GM12878 (cell line): ENCODE measurements at regions not wholly inside any gene's neighbourhood (a gene's known extent, or its start where the extent isn't known, plus 50 kb on each side); places are given as distances from the start of the nearest gene placed in this dataset.

ENCODE experiments used
- ATAC-seq: fragments of 200-7000 bp; cut with Tn5 transposase; 3 replicates; pipeline ENCODE4 v1.9.1; 2020; ENCODE audit warnings: mild to moderate bottlenecking, moderate library complexity
- BruUV-seq: library from RNA; stranded (reverse); fragments of 400-500 nt; replicated peaks from 2 replicates; lab custom pipeline; 2021; lab: Mats Ljungman, UMichigan
- CTCF ChIA-PET: fragments of 300-600 bp; sonication (Branson Sonifier 250); formaldehyde crosslinking; extraction: SDS; loops from one replicate; lab custom pipeline; 2021; ENCODE audit warnings: inconsistent platforms; lab: Yijun Ruan, JAX
- POLR2A ChIA-PET: fragments of 350-600 bp; formaldehyde crosslinking; extraction: SDS; loops from one replicate; lab custom pipeline; 2021; ENCODE audit warnings: inconsistent platforms; lab: Charles Lee
- RAD21 ChIA-PET: fragments of 300-600 bp; sonication (Branson Sonifier 250); formaldehyde crosslinking; loops from one replicate; lab custom pipeline; 2023; ENCODE audit warnings: antibody characterized with exemption; ENCODE audit not compliant: unreplicated experiment; lab: Charles Lee
- SMC1A ChIA-PET: fragments of 300-600 bp; sonication (Branson Sonifier 250); formaldehyde crosslinking; loops from one replicate; lab custom pipeline; 2023; ENCODE audit not compliant: unreplicated experiment, uncharacterized antibody; lab: Charles Lee
- DNase-seq: peaks from one replicate; pipeline ENCODE4 v3.0.0-alpha.2; 2011; ENCODE audit warnings: low read depth, low spot score
- FAIRE-seq: peaks from 3 replicates; lab custom pipeline; 2011; peaks lifted over from hg19 to GRCh38; lab: Jason Lieb, UNC
- H2AFZ ChIP-seq: 2 replicates; pipeline ENCODE4 v1.6.0; 2011; ENCODE audit warnings: low read depth, low read length, control low read depth; ENCODE audit not compliant: control insufficient read depth
- H3K27ac ChIP-seq: 2 replicates; pipeline ENCODE4 v1.5.1; 2011; ENCODE audit warnings: control low read depth; ENCODE audit not compliant: control insufficient read depth, insufficient read depth
- H3K27me3 ChIP-seq, 2 experiments: replicated peaks in 1 of 2; 2 replicates each; pipeline versions ENCODE4 v1.6.0 to v1.6.1; 2011; ENCODE audit warnings: low read length in 1 of 2; ENCODE audit not compliant: control insufficient read depth in 2 of 2, insufficient read depth in 2 of 2
- H3K36me3 ChIP-seq, 2 experiments: 2 replicates each; pipeline ENCODE4 v1.5.1; 2011; ENCODE audit warnings: low read length in 1 of 2; ENCODE audit not compliant: control insufficient read depth in 2 of 2, insufficient read depth in 2 of 2
- H3K4me1 ChIP-seq: 2 replicates; pipeline ENCODE4 v1.6.1; 2011; ENCODE audit warnings: mild to moderate bottlenecking, low read length, moderate library complexity, mixed read lengths; ENCODE audit not compliant: control insufficient read depth, insufficient read depth
- H3K4me2 ChIP-seq: 2 replicates; pipeline ENCODE4 v1.6.0; 2011; ENCODE audit warnings: control low read depth; ENCODE audit not compliant: control insufficient read depth, insufficient read depth
- H3K4me3 ChIP-seq: fragments of 200-600 bp; sonication (generic); 2 replicates; pipeline ENCODE4 v1.5.1; 2016
- H3K79me2 ChIP-seq: 2 replicates; pipeline ENCODE4 v1.6.0; 2011; ENCODE audit warnings: low read length; ENCODE audit not compliant: control insufficient read depth, insufficient read depth
- H3K9ac ChIP-seq: 2 replicates; pipeline ENCODE4 v1.8.0; 2011; ENCODE audit warnings: low read length, control low read depth, mixed read lengths; ENCODE audit not compliant: control insufficient read depth, insufficient read depth
- H3K9me3 ChIP-seq: replicated peaks from 3 replicates; pipeline ENCODE4 v1.5.1; 2011; ENCODE audit warnings: mild to moderate bottlenecking, low read length; ENCODE audit not compliant: control insufficient read depth, insufficient read depth
- H4K20me1 ChIP-seq: 2 replicates; pipeline ENCODE4 v1.6.0; 2011; ENCODE audit not compliant: control insufficient read depth, insufficient read depth
- CBX3 ChIP-seq: fragments of 200-600 bp; sonication (generic); IDR thresholded peaks from 2 replicates; pipeline ENCODE4 v1.6.1; 2016; ENCODE audit warnings: low read depth, borderline replicate concordance
- CTCF ChIP-seq, 3 experiments: IDR thresholded peaks in 2 of 3; conservative IDR thresholded peaks in 1 of 3; 2 replicates each; pipeline ENCODE4 v1.5.1; 2011; ENCODE audit warnings: low read depth in 3 of 3, low read length in 3 of 3, mild to moderate bottlenecking in 3 of 3, control low read depth in 2 of 3, moderate library complexity in 2 of 3, inconsistent platforms in 1 of 3, mixed read lengths in 1 of 3; ENCODE audit not compliant: control insufficient read depth in 2 of 3, insufficient read depth in 1 of 3; ENCODE audit errors: extremely low read depth in 1 of 3
- EP300 ChIP-seq, 2 experiments: fragments of 150-350 bp in 1 of 2; IDR thresholded peaks; 2 replicates each; pipeline ENCODE4 v1.6.1; 2011 to 2012; ENCODE audit warnings: low read depth in 2 of 2, low read length in 2 of 2, borderline replicate concordance in 1 of 2, improper control_type of control experiment in 1 of 2, inconsistent platforms in 1 of 2; ENCODE audit not compliant: control insufficient read depth in 1 of 2
- IRF4 ChIP-seq: IDR thresholded peaks from 2 replicates; pipeline ENCODE4 v1.6.1; 2011; ENCODE audit warnings: low read depth, low read length
- MEF2A ChIP-seq: IDR thresholded peaks from 2 replicates; pipeline ENCODE4 v1.6.1; 2011; ENCODE audit warnings: low read depth, mild to moderate bottlenecking, low read length, moderate library complexity; ENCODE audit not compliant: insufficient read depth
- NBN ChIP-seq: fragments of 450-650 bp; IDR thresholded peaks from 2 replicates; pipeline ENCODE4 v1.6.1; 2016
- RAD21 ChIP-seq: IDR thresholded peaks from 2 replicates; pipeline ENCODE4 v1.6.1; 2011; ENCODE audit warnings: mild to moderate bottlenecking, low read depth, low read length, moderate library complexity; ENCODE audit not compliant: insufficient read depth
- RB1 ChIP-seq: fragments of 450-650 bp; formaldehyde crosslinking; IDR thresholded peaks from 2 replicates; pipeline ENCODE4 v1.6.1; 2017; ENCODE audit warnings: mild to moderate bottlenecking, borderline replicate concordance
- RBBP5 ChIP-seq: fragments of 200-600 bp; sonication (generic); conservative IDR thresholded peaks from 2 replicates; pipeline ENCODE4 v1.6.1; 2016
- SMC3 ChIP-seq: IDR thresholded peaks from 2 replicates; pipeline ENCODE4 v1.6.1; 2011; ENCODE audit warnings: low read length, improper control_type of control experiment, borderline replicate concordance
- SUZ12 ChIP-seq: fragments of 200-600 bp; sonication (generic); IDR thresholded peaks from one replicate; pipeline ENCODE4 v1.6.1; 2018; ENCODE audit warnings: antibody characterized with exemption, mild to moderate bottlenecking; ENCODE audit not compliant: unreplicated experiment
- WRNIP1 ChIP-seq: IDR thresholded peaks from 2 replicates; pipeline ENCODE4 v1.6.1; 2011; ENCODE audit warnings: low read depth, low read length, improper control_type of control experiment, borderline replicate concordance
- YY1 ChIP-seq: IDR thresholded peaks from 2 replicates; pipeline ENCODE4 v1.6.1; 2011; ENCODE audit warnings: low read depth, mild to moderate bottlenecking, low read length
- WGBS: methylation state at CpG from one replicate; pipeline ENCODE4 v1.1.6; 2016; ENCODE audit warnings: low lambda C conversion rate; ENCODE audit not compliant: insufficient replicate concordance, insufficient coverage; ENCODE audit errors: missing lambda C conversion rate; 5-methylcytosine and 5-hydroxymethylcytosine counted together
- in situ Hi-C: fragments of 300-500 bp; cut with MboI; formaldehyde crosslinking; loops from 9 replicates; pipeline ENCODE4 v1.14.3; 2018; ENCODE audit warnings: mixed read lengths
- intact Hi-C: fragments of 100-400 bp; cut with micrococcal nuclease; formaldehyde crosslinking; loops from one replicate; pipeline ENCODE4 v1.14.2; 2022; ENCODE audit not compliant: unreplicated experiment
- TF ChIP-seq, protein P1 (sequence below): IDR thresholded peaks from 2 replicates; pipeline ENCODE4 v1.6.1; 2012; ENCODE audit warnings: low read depth, low read length, improper control_type of control experiment
- TF ChIP-seq, protein P2 (sequence below): fragments of 450-650 bp; IDR thresholded peaks from 2 replicates; pipeline ENCODE4 v1.6.1; 2017; ENCODE audit warnings: mild to moderate bottlenecking, low read depth, inconsistent platforms; ENCODE audit not compliant: poor library complexity, severe bottlenecking

DNA sequence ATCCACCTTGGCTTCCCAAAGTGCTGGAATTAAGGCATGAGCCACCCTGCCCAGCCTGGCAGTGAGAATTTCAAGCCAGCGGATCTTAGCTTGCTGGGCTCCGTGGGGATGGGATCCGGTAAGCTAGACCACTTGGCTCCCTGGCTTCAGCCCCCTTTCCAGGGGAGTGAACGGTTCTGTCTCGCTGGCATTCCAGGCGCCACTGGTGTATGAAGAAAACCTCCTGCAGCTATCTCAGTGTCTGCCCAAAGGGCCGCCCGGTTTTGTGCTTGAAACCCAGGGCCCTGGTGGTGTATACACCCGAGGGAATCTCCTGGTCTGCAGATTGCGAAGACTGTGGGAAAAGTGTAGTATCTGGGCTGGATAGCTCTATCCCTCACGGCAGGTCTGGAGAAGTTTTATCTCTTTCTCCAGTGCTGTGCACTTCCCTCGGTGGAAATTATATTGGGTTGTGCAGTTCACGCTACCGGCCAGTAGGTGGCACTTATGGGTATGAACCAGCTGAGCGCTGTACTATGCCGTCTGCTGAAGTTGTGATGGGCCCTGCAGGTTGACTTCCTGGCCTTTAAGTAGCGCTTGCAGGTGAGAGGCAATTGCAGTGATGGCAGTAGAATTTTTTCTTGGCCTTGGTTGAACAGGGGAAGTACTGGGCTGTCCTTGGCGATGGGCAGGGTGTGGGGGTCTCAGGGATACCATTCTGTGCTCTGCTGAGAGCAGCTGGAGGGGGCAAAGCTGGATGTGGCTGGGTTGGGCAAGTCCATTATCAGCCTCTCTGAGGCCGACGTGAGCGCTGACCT is 138.0 kb upstream of the MTPN start:
- Histone ChIP-seq H3K27ac (no peak overlapping the region), H3K4me1 (no peaks in the 10 kb centered on the region), H3K4me3 (no peak overlapping the region), H3K9ac (no peak overlapping the region), H3K36me3 (no peaks in the 10 kb centered on the region), H3K79me2 (no peaks in the 10 kb centered on the region), H3K9me3 (no peaks in the 10 kb centered on the region), H4K20me1 (no peaks in the 10 kb centered on the region), H2AFZ (no peak overlapping the region), H3K27me3 (no peaks in the 10 kb centered on the region), H3K4me2 (no peak overlapping the region)
- POLR2A ChIA-PET = interaction anchor here (0.6 kb wide), 1 partner anchor 1437 kb away, joined by 3 read pairs; no protein-coding TSS in a partner anchor
- SMC1A ChIA-PET = interaction anchor here (1.6 kb wide), 1 partner anchor 175 kb away, joined by 3 read pairs; no protein-coding TSS in a partner anchor
- RAD21 ChIA-PET = no interaction called here
- peak; percentile 99 for ATAC-seq
- WGBS = 28% methylated on average over 21 of the region's 21 CpGs
- in situ Hi-C loops (no loop called here), intact Hi-C loops (loop anchor here (1.0 to 10.0 kb wide), 3 partner anchors 292 to 572 kb away; no protein-coding TSS in a partner anchor)
- BruUV-seq = no TSS peak
- CTCF ChIA-PET = interaction anchor here (0.7 to 2.6 kb wide), 18 partner anchors 9 to 1477 kb away, joined by 3 to 16 read pairs (median 4); no protein-coding TSS in a partner anchor
- no peak for DNase-seq
- TF ChIP-seq IRF4 (no peak), SUZ12 (no peak), RBBP5 (no peak), WRNIP1 (no peak), EP300 (IDR thresholded peaks at IDR 0.05; ENCODE audit: borderline replicate concordance in 1 of 2, control insufficient read depth in 1 of 2, low read depth in 2 of 2, low read length in 2 of 2) (no peak), SMC3 (peak; percentile 67), YY1 (0 out of 2 replicates have a peak, but pooled peaks have one; percentile 31), RAD21 (peak; percentile 61), NBN (no peak), MEF2A (no peak), RB1 (0 out of 2 replicates have a peak, but pooled peaks have one; percentile 18), CTCF (IDR thresholded peaks at IDR 0.05 in 2 of 3, conservative IDR thresholded peaks at IDR 0.05 in 1 of 3; ENCODE audit: control insufficient read depth in 2 of 3, extremely low read depth in 1 of 3, insufficient read depth in 1 of 3, low read depth in 3 of 3, low read length in 3 of 3) (peak; percentile 77 to 79 (median 79)), CBX3 (no peak)
- TF ChIP-seq, protein P1, sequence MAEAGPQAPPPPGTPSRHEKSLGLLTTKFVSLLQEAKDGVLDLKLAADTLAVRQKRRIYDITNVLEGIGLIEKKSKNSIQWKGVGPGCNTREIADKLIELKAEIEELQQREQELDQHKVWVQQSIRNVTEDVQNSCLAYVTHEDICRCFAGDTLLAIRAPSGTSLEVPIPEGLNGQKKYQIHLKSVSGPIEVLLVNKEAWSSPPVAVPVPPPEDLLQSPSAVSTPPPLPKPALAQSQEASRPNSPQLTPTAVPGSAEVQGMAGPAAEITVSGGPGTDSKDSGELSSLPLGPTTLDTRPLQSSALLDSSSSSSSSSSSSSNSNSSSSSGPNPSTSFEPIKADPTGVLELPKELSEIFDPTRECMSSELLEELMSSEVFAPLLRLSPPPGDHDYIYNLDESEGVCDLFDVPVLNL = no peak
- TF ChIP-seq, protein P2, sequence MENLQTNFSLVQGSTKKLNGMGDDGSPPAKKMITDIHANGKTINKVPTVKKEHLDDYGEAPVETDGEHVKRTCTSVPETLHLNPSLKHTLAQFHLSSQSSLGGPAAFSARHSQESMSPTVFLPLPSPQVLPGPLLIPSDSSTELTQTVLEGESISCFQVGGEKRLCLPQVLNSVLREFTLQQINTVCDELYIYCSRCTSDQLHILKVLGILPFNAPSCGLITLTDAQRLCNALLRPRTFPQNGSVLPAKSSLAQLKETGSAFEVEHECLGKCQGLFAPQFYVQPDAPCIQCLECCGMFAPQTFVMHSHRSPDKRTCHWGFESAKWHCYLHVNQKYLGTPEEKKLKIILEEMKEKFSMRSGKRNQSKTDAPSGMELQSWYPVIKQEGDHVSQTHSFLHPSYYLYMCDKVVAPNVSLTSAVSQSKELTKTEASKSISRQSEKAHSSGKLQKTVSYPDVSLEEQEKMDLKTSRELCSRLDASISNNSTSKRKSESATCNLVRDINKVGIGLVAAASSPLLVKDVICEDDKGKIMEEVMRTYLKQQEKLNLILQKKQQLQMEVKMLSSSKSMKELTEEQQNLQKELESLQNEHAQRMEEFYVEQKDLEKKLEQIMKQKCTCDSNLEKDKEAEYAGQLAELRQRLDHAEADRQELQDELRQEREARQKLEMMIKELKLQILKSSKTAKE = no peak
- FAIRE-seq = no peak
